ENCODE measurements at regions not wholly inside any gene's neighbourhood (a gene's known extent, or its start where the extent isn't known, plus 50 kb on each side); places are given as distances from the start of the nearest gene placed in this dataset.

GRCh38 chr18:72342933-72343332 lies 201.2 kb downstream of the CBLN2 start:
- no peak for DNase-seq

- DNase-seq: no peak
Observed at GRCh38 chr18:72339976-72340375, 204.2 kb downstream of the CBLN2 start.

- DNase-seq: no peak
Observed at GRCh38 chr18:72336786-72337185, 207.4 kb downstream of the CBLN2 start.

GRCh38 chr18:72329533-72329932 lies 214.6 kb downstream of the CBLN2 start:
- no peak for DNase-seq

- no peak for DNase-seq
Observed at GRCh38 chr18:72325307-72325706, 218.8 kb downstream of the CBLN2 start.

GRCh38 chr18:72324677-72325076 lies 219.5 kb downstream of the CBLN2 start:
- DNase-seq: no peak

- no peak for DNase-seq
Observed at GRCh38 chr18:72316497-72316896, 227.6 kb downstream of the CBLN2 start.

GRCh38 chr18:72283148-72283925 lies 260.8 kb downstream of the CBLN2 start:
- DNase-seq: no peak

- DNase-seq: no peak
Observed at GRCh38 chr18:72273025-72273424, 271.1 kb downstream of the CBLN2 start.

GRCh38 chr18:72261590-72261989 lies 282.6 kb downstream of the CBLN2 start:
- DNase-seq: no peak

- DNase-seq: no peak
Observed at GRCh38 chr18:72246076-72246475, 298.1 kb downstream of the CBLN2 start.

GRCh38 chr18:72235422-72235821 lies 308.7 kb downstream of the CBLN2 start:
- no peak for DNase-seq

- DNase-seq: no peak
Observed at GRCh38 chr18:72233106-72233505, 311.0 kb downstream of the CBLN2 start.

GRCh38 chr18:72232644-72233043 lies 311.5 kb downstream of the CBLN2 start:
- DNase-seq: no peak

- no peak for DNase-seq
Observed at GRCh38 chr18:72225958-72226357, 318.2 kb downstream of the CBLN2 start.

- DNase-seq: no peak
Observed at GRCh38 chr18:72223733-72224132, 320.4 kb downstream of the CBLN2 start.

- no peak for DNase-seq
Observed at GRCh38 chr18:72208920-72209676, 335.0 kb downstream of the CBLN2 start.

- no peak for DNase-seq
Observed at GRCh38 chr18:72207280-72207679, 336.9 kb downstream of the CBLN2 start.

- DNase-seq: no peak
Observed at GRCh38 chr18:72206814-72207213, 337.3 kb downstream of the CBLN2 start.

- DNase-seq: no peak
Observed at GRCh38 chr18:72201032-72201431, 343.1 kb downstream of the CBLN2 start.

GRCh38 chr18:72197591-72197990 lies 346.6 kb downstream of the CBLN2 start:
- no peak for DNase-seq

- no peak for DNase-seq
Observed at GRCh38 chr18:72194072-72194471, 350.1 kb downstream of the CBLN2 start.

- DNase-seq: no peak
Observed at GRCh38 chr18:72187956-72188355, 356.2 kb downstream of the CBLN2 start.

GRCh38 chr18:72181241-72181764 lies 362.8 kb downstream of the CBLN2 start:
- peak in 1 of 2 experiments; percentile 15 for DNase-seq
